ENCODE measurements at regions not wholly inside any gene's neighbourhood (a gene's known extent, or its start where the extent isn't known, plus 50 kb on each side); places are given as distances from the start of the nearest gene placed in this dataset.

DNA sequence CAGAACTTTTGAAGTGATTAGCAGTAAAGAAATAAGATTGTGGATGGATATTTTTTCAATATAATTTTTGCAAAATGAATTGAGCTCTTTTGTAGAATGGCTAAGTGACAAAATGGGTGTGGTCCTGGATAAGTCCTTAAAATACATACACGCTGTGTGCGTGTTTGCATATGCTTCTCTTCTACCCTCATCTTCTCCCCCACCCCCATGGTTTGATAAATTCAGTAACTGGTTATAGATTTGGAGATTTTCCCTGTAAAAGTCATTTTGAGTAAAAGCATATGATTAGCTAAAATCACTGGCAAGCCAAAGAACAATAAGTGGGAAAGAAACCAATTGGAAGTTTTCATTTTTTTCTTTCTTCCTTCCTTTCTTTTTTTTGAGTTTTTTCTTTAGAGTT, 453.9 kb upstream of the MDFIC2 start:
- TF ChIP-seq RARB (CRISPR knock-in tag; IDR thresholded peaks at IDR 0.05) = no peak
- no peak for TF ChIP-seq PPARA (CRISPR knock-in tag; IDR thresholded peaks at IDR 0.05; ENCODE audit: borderline replicate concordance)
- TF ChIP-seq ISL1 (CRISPR knock-in tag; IDR thresholded peaks at IDR 0.05) = no peak
- no peak for TF ChIP-seq ARNTL (CRISPR knock-in tag; IDR thresholded peaks at IDR 0.05; ENCODE audit: borderline replicate concordance, low read depth)
- TF ChIP-seq ZNF70 (CRISPR knock-in tag; IDR thresholded peaks at IDR 0.05) = no peak
- TF ChIP-seq BACH2 (CRISPR knock-in tag; IDR thresholded peaks at IDR 0.05; ENCODE audit: borderline replicate concordance) = no peak
- no peak for TF ChIP-seq ESRRG (CRISPR knock-in tag; IDR thresholded peaks at IDR 0.05)
- TF ChIP-seq ZFP30 (CRISPR knock-in tag; IDR thresholded peaks at IDR 0.05) = no peak
- TF ChIP-seq, protein P1, sequence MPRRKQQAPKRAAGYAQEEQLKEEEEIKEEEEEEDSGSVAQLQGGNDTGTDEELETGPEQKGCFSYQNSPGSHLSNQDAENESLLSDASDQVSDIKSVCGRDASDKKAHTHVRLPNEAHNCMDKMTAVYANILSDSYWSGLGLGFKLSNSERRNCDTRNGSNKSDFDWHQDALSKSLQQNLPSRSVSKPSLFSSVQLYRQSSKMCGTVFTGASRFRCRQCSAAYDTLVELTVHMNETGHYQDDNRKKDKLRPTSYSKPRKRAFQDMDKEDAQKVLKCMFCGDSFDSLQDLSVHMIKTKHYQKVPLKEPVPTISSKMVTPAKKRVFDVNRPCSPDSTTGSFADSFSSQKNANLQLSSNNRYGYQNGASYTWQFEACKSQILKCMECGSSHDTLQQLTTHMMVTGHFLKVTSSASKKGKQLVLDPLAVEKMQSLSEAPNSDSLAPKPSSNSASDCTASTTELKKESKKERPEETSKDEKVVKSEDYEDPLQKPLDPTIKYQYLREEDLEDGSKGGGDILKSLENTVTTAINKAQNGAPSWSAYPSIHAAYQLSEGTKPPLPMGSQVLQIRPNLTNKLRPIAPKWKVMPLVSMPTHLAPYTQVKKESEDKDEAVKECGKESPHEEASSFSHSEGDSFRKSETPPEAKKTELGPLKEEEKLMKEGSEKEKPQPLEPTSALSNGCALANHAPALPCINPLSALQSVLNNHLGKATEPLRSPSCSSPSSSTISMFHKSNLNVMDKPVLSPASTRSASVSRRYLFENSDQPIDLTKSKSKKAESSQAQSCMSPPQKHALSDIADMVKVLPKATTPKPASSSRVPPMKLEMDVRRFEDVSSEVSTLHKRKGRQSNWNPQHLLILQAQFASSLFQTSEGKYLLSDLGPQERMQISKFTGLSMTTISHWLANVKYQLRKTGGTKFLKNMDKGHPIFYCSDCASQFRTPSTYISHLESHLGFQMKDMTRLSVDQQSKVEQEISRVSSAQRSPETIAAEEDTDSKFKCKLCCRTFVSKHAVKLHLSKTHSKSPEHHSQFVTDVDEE (CRISPR knock-in tag; IDR thresholded peaks at IDR 0.05) = no peak
- TF ChIP-seq, protein P2, sequence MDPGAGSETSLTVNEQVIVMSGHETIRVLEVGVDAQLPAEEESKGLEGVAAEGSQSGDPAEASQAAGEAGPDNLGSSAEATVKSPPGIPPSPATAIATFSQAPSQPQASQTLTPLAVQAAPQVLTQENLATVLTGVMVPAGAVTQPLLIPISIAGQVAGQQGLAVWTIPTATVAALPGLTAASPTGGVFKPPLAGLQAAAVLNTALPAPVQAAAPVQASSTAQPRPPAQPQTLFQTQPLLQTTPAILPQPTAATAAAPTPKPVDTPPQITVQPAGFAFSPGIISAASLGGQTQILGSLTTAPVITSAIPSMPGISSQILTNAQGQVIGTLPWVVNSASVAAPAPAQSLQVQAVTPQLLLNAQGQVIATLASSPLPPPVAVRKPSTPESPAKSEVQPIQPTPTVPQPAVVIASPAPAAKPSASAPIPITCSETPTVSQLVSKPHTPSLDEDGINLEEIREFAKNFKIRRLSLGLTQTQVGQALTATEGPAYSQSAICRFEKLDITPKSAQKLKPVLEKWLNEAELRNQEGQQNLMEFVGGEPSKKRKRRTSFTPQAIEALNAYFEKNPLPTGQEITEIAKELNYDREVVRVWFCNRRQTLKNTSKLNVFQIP (CRISPR knock-in tag; IDR thresholded peaks at IDR 0.05; ENCODE audit: borderline replicate concordance, low read depth) = no peak
- TF ChIP-seq, protein P3, sequence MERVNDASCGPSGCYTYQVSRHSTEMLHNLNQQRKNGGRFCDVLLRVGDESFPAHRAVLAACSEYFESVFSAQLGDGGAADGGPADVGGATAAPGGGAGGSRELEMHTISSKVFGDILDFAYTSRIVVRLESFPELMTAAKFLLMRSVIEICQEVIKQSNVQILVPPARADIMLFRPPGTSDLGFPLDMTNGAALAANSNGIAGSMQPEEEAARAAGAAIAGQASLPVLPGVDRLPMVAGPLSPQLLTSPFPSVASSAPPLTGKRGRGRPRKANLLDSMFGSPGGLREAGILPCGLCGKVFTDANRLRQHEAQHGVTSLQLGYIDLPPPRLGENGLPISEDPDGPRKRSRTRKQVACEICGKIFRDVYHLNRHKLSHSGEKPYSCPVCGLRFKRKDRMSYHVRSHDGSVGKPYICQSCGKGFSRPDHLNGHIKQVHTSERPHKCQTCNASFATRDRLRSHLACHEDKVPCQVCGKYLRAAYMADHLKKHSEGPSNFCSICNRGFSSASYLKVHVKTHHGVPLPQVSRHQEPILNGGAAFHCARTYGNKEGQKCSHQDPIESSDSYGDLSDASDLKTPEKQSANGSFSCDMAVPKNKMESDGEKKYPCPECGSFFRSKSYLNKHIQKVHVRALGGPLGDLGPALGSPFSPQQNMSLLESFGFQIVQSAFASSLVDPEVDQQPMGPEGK (CRISPR knock-in tag; IDR thresholded peaks at IDR 0.05; ENCODE audit: borderline replicate concordance) = no peak
- TF ChIP-seq, protein P4, sequence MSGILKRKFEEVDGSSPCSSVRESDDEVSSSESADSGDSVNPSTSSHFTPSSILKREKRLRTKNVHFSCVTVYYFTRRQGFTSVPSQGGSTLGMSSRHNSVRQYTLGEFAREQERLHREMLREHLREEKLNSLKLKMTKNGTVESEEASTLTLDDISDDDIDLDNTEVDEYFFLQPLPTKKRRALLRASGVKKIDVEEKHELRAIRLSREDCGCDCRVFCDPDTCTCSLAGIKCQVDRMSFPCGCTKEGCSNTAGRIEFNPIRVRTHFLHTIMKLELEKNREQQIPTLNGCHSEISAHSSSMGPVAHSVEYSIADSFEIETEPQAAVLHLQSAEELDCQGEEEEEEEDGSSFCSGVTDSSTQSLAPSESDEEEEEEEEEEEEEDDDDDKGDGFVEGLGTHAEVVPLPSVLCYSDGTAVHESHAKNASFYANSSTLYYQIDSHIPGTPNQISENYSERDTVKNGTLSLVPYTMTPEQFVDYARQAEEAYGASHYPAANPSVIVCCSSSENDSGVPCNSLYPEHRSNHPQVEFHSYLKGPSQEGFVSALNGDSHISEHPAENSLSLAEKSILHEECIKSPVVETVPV (CRISPR knock-in tag; IDR thresholded peaks at IDR 0.05) = no peak
- no peak for TF ChIP-seq OSR1 (CRISPR knock-in tag; IDR thresholded peaks at IDR 0.05)
- no peak for TF ChIP-seq ZFP3 (CRISPR knock-in tag; IDR thresholded peaks at IDR 0.05)
- no peak for TF ChIP-seq SNAI2 (CRISPR knock-in tag; IDR thresholded peaks at IDR 0.05)
- TF ChIP-seq, protein P5, sequence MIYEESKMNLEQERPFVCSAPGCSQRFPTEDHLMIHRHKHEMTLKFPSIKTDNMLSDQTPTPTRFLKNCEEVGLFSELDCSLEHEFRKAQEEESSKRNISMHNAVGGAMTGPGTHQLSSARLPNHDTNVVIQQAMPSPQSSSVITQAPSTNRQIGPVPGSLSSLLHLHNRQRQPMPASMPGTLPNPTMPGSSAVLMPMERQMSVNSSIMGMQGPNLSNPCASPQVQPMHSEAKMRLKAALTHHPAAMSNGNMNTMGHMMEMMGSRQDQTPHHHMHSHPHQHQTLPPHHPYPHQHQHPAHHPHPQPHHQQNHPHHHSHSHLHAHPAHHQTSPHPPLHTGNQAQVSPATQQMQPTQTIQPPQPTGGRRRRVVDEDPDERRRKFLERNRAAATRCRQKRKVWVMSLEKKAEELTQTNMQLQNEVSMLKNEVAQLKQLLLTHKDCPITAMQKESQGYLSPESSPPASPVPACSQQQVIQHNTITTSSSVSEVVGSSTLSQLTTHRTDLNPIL (CRISPR knock-in tag; IDR thresholded peaks at IDR 0.05; ENCODE audit: low read depth) = no peak
- no peak for TF ChIP-seq TCF4 (CRISPR knock-in tag; IDR thresholded peaks at IDR 0.05; ENCODE audit: borderline replicate concordance)
- TF ChIP-seq ZNF8 (CRISPR knock-in tag; IDR thresholded peaks at IDR 0.05) = no peak
- no peak for TF ChIP-seq ZNF565 (CRISPR knock-in tag; conservative IDR thresholded peaks at IDR 0.05; ENCODE audit: low read depth)
- no peak for ATAC-seq

DNA sequence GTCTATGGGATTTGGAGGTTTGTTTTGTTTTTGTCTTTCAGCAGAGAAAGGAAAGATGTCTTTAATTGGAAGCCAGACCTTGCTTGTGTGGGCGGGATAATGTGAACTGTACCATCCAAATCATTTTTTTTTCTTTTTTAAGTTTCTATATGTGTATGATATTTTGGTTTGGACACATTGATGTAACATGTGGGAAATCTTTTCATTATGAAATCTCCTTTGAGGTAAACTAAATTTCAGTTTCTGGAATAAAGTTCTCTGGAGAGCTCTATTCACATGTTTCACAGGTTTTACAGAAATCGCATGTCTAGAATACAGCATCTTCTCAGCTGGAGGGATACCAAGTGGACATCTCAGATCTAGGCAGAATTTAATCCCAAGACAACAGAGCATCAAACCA, 451.5 kb upstream of the MDFIC2 start:
- ATAC-seq = no peak
- TF ChIP-seq, protein P4 (CRISPR knock-in tag; IDR thresholded peaks at IDR 0.05) = no peak
- TF ChIP-seq CSDC2 (CRISPR knock-in tag; IDR thresholded peaks at IDR 0.05) (no peak), ZNF565 (CRISPR knock-in tag; conservative IDR thresholded peaks at IDR 0.05; ENCODE audit: low read depth) (no peak), TCF4 (CRISPR knock-in tag; IDR thresholded peaks at IDR 0.05; ENCODE audit: borderline replicate concordance) (no peak), PPARA (CRISPR knock-in tag; IDR thresholded peaks at IDR 0.05; ENCODE audit: borderline replicate concordance) (no peak), ZFP3 (CRISPR knock-in tag; IDR thresholded peaks at IDR 0.05) (no peak), GLIS3 (CRISPR knock-in tag; IDR thresholded peaks at IDR 0.05) (no peak), TOX (CRISPR knock-in tag; IDR thresholded peaks at IDR 0.05; ENCODE audit: borderline replicate concordance) (no peak), OSR1 (CRISPR knock-in tag; IDR thresholded peaks at IDR 0.05) (no peak), ARNTL (CRISPR knock-in tag; IDR thresholded peaks at IDR 0.05; ENCODE audit: borderline replicate concordance, low read depth) (no peak)
- TF ChIP-seq, protein P5 (CRISPR knock-in tag; IDR thresholded peaks at IDR 0.05; ENCODE audit: low read depth) = no peak
- TF ChIP-seq, protein P1 (CRISPR knock-in tag; IDR thresholded peaks at IDR 0.05) = no peak
- TF ChIP-seq, protein P3 (CRISPR knock-in tag; IDR thresholded peaks at IDR 0.05; ENCODE audit: borderline replicate concordance) = no peak
